H1 (cell line): ENCODE measurements at regions not wholly inside any gene's neighbourhood (a gene's known extent, or its start where the extent isn't known, plus 50 kb on each side); places are given as distances from the start of the nearest gene placed in this dataset.

Experiments used
- CTCF ChIA-PET: fragments of 300-600 bp; sonication (Branson Sonifier 250); formaldehyde crosslinking; loops from one replicate; lab custom pipeline; 2021; ENCODE audit not compliant: partially characterized antibody; lab: Charles Lee
- POLR2A ChIA-PET: fragments of 300-600 bp; sonication (Branson Sonifier 250); formaldehyde crosslinking; loops from one replicate; lab custom pipeline; 2021; ENCODE audit warnings: inconsistent platforms; ENCODE audit not compliant: partially characterized antibody; lab: Charles Lee
- DNase-seq, 2 experiments: peaks; one replicate each; pipeline versions ENCODE4 v3.0.0 to v3.0.0-alpha.2; 2010 to 2022; ENCODE audit warnings: low spot score in 2 of 2, low read depth in 1 of 2, mixed read lengths in 1 of 2
- FAIRE-seq: peaks from 2 replicates; lab custom pipeline; 2011; peaks lifted over from hg19 to GRCh38; lab: Jason Lieb, UNC
- H2AFZ ChIP-seq: 2 replicates; pipeline ENCODE4 v1.8.1; 2012; ENCODE audit warnings: low read length, inconsistent platforms
- H2AK5ac ChIP-seq: 2 replicates; pipeline ENCODE4 v1.6.1; 2013; ENCODE audit warnings: low read depth, low read length
- H2BK120ac ChIP-seq: replicated peaks from 2 replicates; pipeline ENCODE3; 2013; ENCODE audit warnings: low read depth, low read length, inconsistent platforms
- H2BK12ac ChIP-seq: 2 replicates; pipeline ENCODE4 v1.6.1; 2013; ENCODE audit warnings: low read depth, low read length
- H2BK15ac ChIP-seq: 2 replicates; pipeline ENCODE4 v1.6.1; 2013; ENCODE audit warnings: low read length
- H2BK20ac ChIP-seq: 2 replicates; pipeline ENCODE4 v1.6.1; 2013; ENCODE audit warnings: low read length
- H2BK5ac ChIP-seq: 2 replicates; pipeline ENCODE4 v1.6.1; 2013; ENCODE audit warnings: low read depth, low read length
- H3K14ac ChIP-seq: 2 replicates; pipeline ENCODE4 v1.6.1; 2013; ENCODE audit warnings: inconsistent platforms; ENCODE audit not compliant: insufficient read length
- H3K18ac ChIP-seq: 2 replicates; pipeline ENCODE4 v1.6.1; 2013; ENCODE audit warnings: low read length; ENCODE audit errors: extremely low read depth
- H3K23ac ChIP-seq: 2 replicates; pipeline ENCODE4 v1.6.1; 2013; ENCODE audit warnings: inconsistent platforms; ENCODE audit not compliant: insufficient read length
- H3K23me2 ChIP-seq: 2 replicates; pipeline ENCODE4 v1.6.1; 2013; ENCODE audit warnings: low read depth, low read length
- H3K27ac ChIP-seq: 2 replicates; pipeline ENCODE4 v1.6.1; 2011; ENCODE audit warnings: low read depth, low read length, inconsistent platforms
- H3K27me3 ChIP-seq, 4 experiments: replicated peaks in 1 of 4; 1 replicate in 1 of 4; 2 replicates in 3 of 4; pipeline versions ENCODE4 v1.6.1 to v1.8.1; 2011 to 2013; ENCODE audit warnings: low read length in 3 of 4, mild to moderate bottlenecking in 3 of 4, inconsistent platforms in 2 of 4, mixed read lengths in 2 of 4, moderate library complexity in 1 of 4; ENCODE audit not compliant: control insufficient read depth in 3 of 4, insufficient read depth in 3 of 4; ENCODE audit errors: extremely low read depth in 1 of 4
- H3K36me3 ChIP-seq, 4 experiments: 2 replicates each; pipeline versions ENCODE4 v1.6.1 to v1.8.1; 2011 to 2013; ENCODE audit warnings: mild to moderate bottlenecking in 4 of 4, low read length in 3 of 4, moderate library complexity in 2 of 4, control low read depth in 1 of 4, inconsistent platforms in 1 of 4; ENCODE audit not compliant: insufficient read depth in 4 of 4, control insufficient read depth in 2 of 4
- H3K4ac ChIP-seq: replicated peaks from 2 replicates; pipeline ENCODE3; 2013; ENCODE audit warnings: low read length, low read depth, mixed read lengths, inconsistent platforms; ENCODE audit not compliant: insufficient read length
- H3K4me1 ChIP-seq, 4 experiments: replicated peaks in 1 of 4; 1 replicate in 1 of 4; 2 replicates in 3 of 4; pipeline versions ENCODE4 v1.6.1 to v1.8.1; 2011 to 2013; ENCODE audit warnings: low read length in 3 of 4, inconsistent platforms in 2 of 4, mixed read lengths in 1 of 4; ENCODE audit not compliant: insufficient read depth in 4 of 4, control insufficient read depth in 3 of 4
- H3K4me2 ChIP-seq, 2 experiments: 2 replicates each; pipeline versions ENCODE4 v1.6.1 to v1.8.1; 2011 to 2013; ENCODE audit warnings: low read depth in 2 of 2, low read length in 2 of 2, control low read depth in 1 of 2, inconsistent platforms in 1 of 2, mild to moderate bottlenecking in 1 of 2; ENCODE audit not compliant: insufficient read depth in 1 of 2
- H3K4me3 ChIP-seq, 4 experiments: fragments of 200-600, 300-600 bp in 1 of 4; sonication (generic), shearing (Covaris generic), sonication (Bioruptor Twin) in 1 of 4; 2 replicates each; pipeline versions ENCODE4 v1.5.1 to v1.8.1; 2011 to 2016; ENCODE audit warnings: low read length in 4 of 4, low read depth in 3 of 4, control low read depth in 2 of 4, inconsistent platforms in 2 of 4, mild to moderate bottlenecking in 2 of 4, mixed read lengths in 1 of 4, moderate library complexity in 1 of 4; ENCODE audit not compliant: insufficient read depth in 2 of 4; ENCODE audit errors: extremely low read depth in 1 of 4
- H3K56ac ChIP-seq: replicated peaks from 2 replicates; pipeline ENCODE3; 2013; ENCODE audit warnings: low read depth, mild to moderate bottlenecking, mixed read lengths, low read length, inconsistent platforms; ENCODE audit not compliant: insufficient read length
- H3K79me1 ChIP-seq: 2 replicates; pipeline ENCODE4 v1.6.1; 2013; ENCODE audit warnings: low read depth, low read length, control low read depth
- H3K79me2 ChIP-seq, 2 experiments: 2 replicates each; pipeline versions ENCODE4 v1.6.1 to v1.8.1; 2012 to 2013; ENCODE audit warnings: low read length in 2 of 2, mild to moderate bottlenecking in 2 of 2, inconsistent platforms in 1 of 2; ENCODE audit not compliant: insufficient read depth in 2 of 2, control insufficient read depth in 1 of 2
- H3K9ac ChIP-seq, 4 experiments: replicated peaks in 1 of 4; 1 replicate in 1 of 4; 2 replicates in 3 of 4; pipeline versions ENCODE4 v1.6.1 to v1.8.1; 2011 to 2013; ENCODE audit warnings: low read depth in 3 of 4, low read length in 3 of 4, control low read depth in 2 of 4, mild to moderate bottlenecking in 2 of 4, moderate library complexity in 2 of 4, inconsistent platforms in 1 of 4; ENCODE audit errors: extremely low read depth in 1 of 4
- H3K9me3 ChIP-seq, 2 experiments: 2 replicates each; pipeline versions ENCODE4 v1.6.1 to v1.8.1; 2012 to 2013; ENCODE audit warnings: mild to moderate bottlenecking in 2 of 2, moderate library complexity in 2 of 2, control low read depth in 1 of 2, inconsistent platforms in 1 of 2, low read depth in 1 of 2, low read length in 1 of 2, mixed read lengths in 1 of 2; ENCODE audit not compliant: insufficient read depth in 2 of 2
- H4K20me1 ChIP-seq, 2 experiments: replicated peaks in 1 of 2; 2 replicates each; pipeline versions ENCODE3 to v1.8.1; 2011 to 2013; ENCODE audit warnings: inconsistent platforms in 2 of 2, low read length in 2 of 2, mild to moderate bottlenecking in 1 of 2; ENCODE audit not compliant: insufficient read depth in 2 of 2, control insufficient read depth in 1 of 2
- H4K5ac ChIP-seq: 2 replicates; pipeline ENCODE4 v1.6.1; 2013; ENCODE audit warnings: low read length, low read depth, mixed read lengths, inconsistent platforms; ENCODE audit not compliant: insufficient read length
- H4K8ac ChIP-seq: 2 replicates; pipeline ENCODE4 v1.8.0; 2013; ENCODE audit warnings: mild to moderate bottlenecking, moderate library complexity, low read length, inconsistent platforms; ENCODE audit not compliant: insufficient read depth; ENCODE audit errors: extremely low read depth
- H4K91ac ChIP-seq: replicated peaks from 2 replicates; pipeline ENCODE3; 2013; ENCODE audit warnings: low read length, mixed read lengths, inconsistent platforms; ENCODE audit not compliant: insufficient read length
- ATF3 ChIP-seq: IDR thresholded peaks from 2 replicates; pipeline ENCODE4 v1.6.1; 2011; ENCODE audit warnings: low read depth, mild to moderate bottlenecking, low read length; ENCODE audit not compliant: insufficient read depth
- CREB1 ChIP-seq: IDR thresholded peaks from 2 replicates; pipeline ENCODE4 v1.6.1; 2012; ENCODE audit warnings: inconsistent platforms
- EGR1 ChIP-seq: IDR thresholded peaks from 2 replicates; pipeline ENCODE4 v1.6.1; 2011; ENCODE audit warnings: low read depth, low read length, borderline replicate concordance
- EZH2 ChIP-seq: fragments of 200-600 bp; sonication (generic); IDR thresholded peaks from 2 replicates; pipeline ENCODE4 v1.7.1; 2012; ENCODE audit warnings: low read depth, mild to moderate bottlenecking, moderate library complexity, low read length, inconsistent platforms; ENCODE audit not compliant: severe bottlenecking
- NANOG ChIP-seq: IDR thresholded peaks from 2 replicates; pipeline ENCODE4 v1.6.1; 2011; ENCODE audit warnings: low read length, low read depth, mild to moderate bottlenecking, inconsistent platforms; ENCODE audit not compliant: insufficient read depth, poor library complexity, severe bottlenecking
- NRF1 ChIP-seq: IDR thresholded peaks from 2 replicates; pipeline ENCODE4 v1.6.1; 2011; ENCODE audit warnings: mild to moderate bottlenecking, low read depth, low read length, improper control_type of control experiment
- PHF8 ChIP-seq: fragments of 200-600 bp; sonication (generic); conservative IDR thresholded peaks from 2 replicates; pipeline ENCODE4 v1.7.1; 2012; ENCODE audit warnings: low read depth, mild to moderate bottlenecking, inconsistent platforms, low read length, moderate library complexity
- POLR2A ChIP-seq, 2 experiments: IDR thresholded peaks; 1 replicate in 1 of 2; 2 replicates in 1 of 2; pipeline ENCODE4 v1.6.1; 2011; ENCODE audit warnings: low read depth in 2 of 2, low read length in 2 of 2, mild to moderate bottlenecking in 2 of 2; ENCODE audit errors: control extremely low read depth in 1 of 2
- POLR2AphosphoS5 ChIP-seq: IDR thresholded peaks from 2 replicates; pipeline ENCODE4 v1.6.1; 2011; ENCODE audit warnings: low read depth, low read length
- POU5F1 ChIP-seq: IDR thresholded peaks from 2 replicates; pipeline ENCODE4 v1.6.1; 2011; ENCODE audit warnings: low read depth, mild to moderate bottlenecking, low read length, moderate library complexity
- RFX5 ChIP-seq: IDR thresholded peaks from 2 replicates; pipeline ENCODE4 v1.6.1; 2011; ENCODE audit warnings: low read depth, low read length, improper control_type of control experiment, borderline replicate concordance
- RNF2 ChIP-seq: fragments of 200-900, 300-1000 bp; sonication (generic); IDR thresholded peaks from 2 replicates; pipeline ENCODE4 v1.7.1; 2016; ENCODE audit warnings: borderline replicate concordance, low read depth, mild to moderate bottlenecking, antibody characterized with exemption, low read length; ENCODE audit not compliant: poor library complexity, severe bottlenecking; ENCODE audit errors: missing control alignments
- SAP30 ChIP-seq: fragments of 300-600 bp; sonication (generic); IDR thresholded peaks from 2 replicates; pipeline ENCODE4 v1.7.1; 2012; ENCODE audit warnings: low read length, moderate library complexity, mild to moderate bottlenecking, inconsistent platforms; ENCODE audit not compliant: insufficient read depth, insufficient replicate concordance
- SIRT6 ChIP-seq: IDR thresholded peaks from one replicate; pipeline ENCODE4 v1.7.1; 2012; ENCODE audit warnings: low read length, inconsistent platforms
- TAF7 ChIP-seq: optimal IDR thresholded peaks from 2 replicates; pipeline ENCODE3; 2011; ENCODE audit warnings: low read depth, mild to moderate bottlenecking, inconsistent platforms, low read length, moderate library complexity, borderline replicate concordance
- WGBS, 2 experiments: shearing (Covaris generic) in 1 of 2; methylation state at CpG; one replicate each; pipeline versions ENCODE4 v1.1.6 to v1.1.7; 2013 to 2015; ENCODE audit warnings: low lambda C conversion rate in 2 of 2, mixed read lengths in 2 of 2, inconsistent platforms in 1 of 2, low coverage in 1 of 2, missing lambda C conversion rate in 1 of 2; ENCODE audit not compliant: insufficient replicate concordance in 2 of 2, insufficient coverage in 1 of 2, insufficient read length in 1 of 2; ENCODE audit errors: extremely low coverage in 1 of 2, missing lambda C conversion rate in 1 of 2; 5-methylcytosine and 5-hydroxymethylcytosine counted together

GRCh38 chr10:85319826-85320225 lies 991.4 kb downstream of the CCSER2 start:
- Histone ChIP-seq H2BK12ac (no peak overlapping the region), H3K4me2 (no peak overlapping the region), H2BK5ac (no peak overlapping the region), H3K4me1 (no peaks in the 10 kb centered on the region), H4K20me1 (no peaks in the 10 kb centered on the region), H3K27me3 (no peaks in the 10 kb centered on the region), H3K9ac (no peak overlapping the region), H3K56ac (no peak overlapping the region), H4K91ac (no peak overlapping the region), H3K79me1 (no peaks in the 10 kb centered on the region), H2BK120ac (no peak overlapping the region), H2AFZ (no peak overlapping the region), H3K23me2 (no peaks in the 10 kb centered on the region), H3K4ac (no peak overlapping the region), H3K18ac (no peak overlapping the region), H2AK5ac (no peak overlapping the region), H3K9me3 (no peaks in the 10 kb centered on the region), H3K79me2 (no peaks in the 10 kb centered on the region), H3K23ac (no peak overlapping the region), H2BK15ac (no peak overlapping the region), H3K14ac (no peak overlapping the region), H4K5ac (no peak overlapping the region), H3K4me3 (no peak overlapping the region), H4K8ac (no peak overlapping the region), H3K36me3 (no peaks in the 10 kb centered on the region), H3K27ac (no peak overlapping the region), H2BK20ac (no peak overlapping the region)
- ChIA-PET POLR2A (no interaction called here), CTCF (no interaction called here)
- no peak for FAIRE-seq
- DNase-seq = no peak
- 63% methylated on average over 3 of the region's 3 CpGs; no CpG with 5 or more reads in 1 of the 2 experiments for WGBS, 2 experiments
- TF ChIP-seq TAF7 (no peak), ATF3 (no peak), EGR1 (no peak), SAP30 (no peak), RNF2 (no peak), POU5F1 (no peak), RFX5 (no peak), NANOG (no peak), NRF1 (no peak), POLR2A (IDR thresholded peaks at IDR 0.05; ENCODE audit: control extremely low read depth in 1 of 2, low read depth in 2 of 2, low read length in 2 of 2) (no peak), EZH2 (no peak), CREB1 (no peak), SIRT6 (no peak), POLR2AphosphoS5 (no peak), PHF8 (no peak)
